ENCODE measurements at regions not wholly inside any gene's neighbourhood (a gene's known extent, or its start where the extent isn't known, plus 50 kb on each side); places are given as distances from the start of the nearest gene placed in this dataset.

DNA sequence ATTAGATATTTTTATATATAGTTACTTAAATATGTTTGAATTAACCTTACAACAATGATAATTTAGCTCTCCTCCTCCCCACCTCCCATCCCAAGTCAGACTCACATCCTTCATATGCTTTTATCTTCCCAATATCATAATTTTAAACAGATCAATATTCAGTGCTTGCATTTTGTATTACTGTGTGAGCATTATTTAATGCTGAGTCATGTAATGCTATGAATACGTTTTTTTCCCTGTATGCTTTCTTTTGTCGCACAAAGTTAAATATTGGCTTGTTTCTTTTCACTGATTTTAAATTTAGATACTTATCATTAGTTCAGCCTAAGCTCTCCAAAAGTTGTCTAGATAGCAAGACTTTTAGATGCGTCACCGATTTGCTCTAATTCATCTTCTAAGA lies 471.6 kb upstream of the SGO1 start:
- H3K36me3 Mint-ChIP-seq (ENCODE audit: low read depth), result no peaks in the 10 kb centered on the region
- H3K27me3 Mint-ChIP-seq (ENCODE audit: insufficient read depth, low read depth, poor library complexity), result peaks cover 3% of the 10 kb centered on the region
- ATAC-seq, result no peak
- Histone ChIP-seq H3K27me3 (ENCODE audit: insufficient read depth) (no peaks in the 10 kb centered on the region), H3K9me2 (ENCODE audit: insufficient read depth) (no peaks in the 10 kb centered on the region), H3K4me2 (no peak overlapping the region), H3K4me3 (no peak overlapping the region), H3K36me3 (ENCODE audit: insufficient read depth) (no peaks in the 10 kb centered on the region), H2AFZ (no peak overlapping the region; the same call in 1 of the 2 replicates), H4K20me1 (replicated peaks; ENCODE audit: insufficient read depth) (no peaks in the 10 kb centered on the region), H3K79me2 (replicated peaks; ENCODE audit: insufficient read depth) (no peaks in the 10 kb centered on the region), H3K27ac (ENCODE audit: low read depth) (no peak overlapping the region), H3F3A (replicated peaks; ENCODE audit: low read depth) (no peaks in the 10 kb centered on the region), H3K4me1 (ENCODE audit: insufficient read depth) (no peaks in the 10 kb centered on the region)
- no peak overlapping the region for H3K4me3 Mint-ChIP-seq
- no peaks in the 10 kb centered on the region for H3K4me1 Mint-ChIP-seq
- peak overlapping the region; percentile 17; the same call in 1 of the 2 replicates for H3K27ac Mint-ChIP-seq
- no peaks in the 10 kb centered on the region for H3K9me3 Mint-ChIP-seq
- no peak for DNase-seq (ENCODE audit: low spot score)
- TF ChIP-seq, protein P1, sequence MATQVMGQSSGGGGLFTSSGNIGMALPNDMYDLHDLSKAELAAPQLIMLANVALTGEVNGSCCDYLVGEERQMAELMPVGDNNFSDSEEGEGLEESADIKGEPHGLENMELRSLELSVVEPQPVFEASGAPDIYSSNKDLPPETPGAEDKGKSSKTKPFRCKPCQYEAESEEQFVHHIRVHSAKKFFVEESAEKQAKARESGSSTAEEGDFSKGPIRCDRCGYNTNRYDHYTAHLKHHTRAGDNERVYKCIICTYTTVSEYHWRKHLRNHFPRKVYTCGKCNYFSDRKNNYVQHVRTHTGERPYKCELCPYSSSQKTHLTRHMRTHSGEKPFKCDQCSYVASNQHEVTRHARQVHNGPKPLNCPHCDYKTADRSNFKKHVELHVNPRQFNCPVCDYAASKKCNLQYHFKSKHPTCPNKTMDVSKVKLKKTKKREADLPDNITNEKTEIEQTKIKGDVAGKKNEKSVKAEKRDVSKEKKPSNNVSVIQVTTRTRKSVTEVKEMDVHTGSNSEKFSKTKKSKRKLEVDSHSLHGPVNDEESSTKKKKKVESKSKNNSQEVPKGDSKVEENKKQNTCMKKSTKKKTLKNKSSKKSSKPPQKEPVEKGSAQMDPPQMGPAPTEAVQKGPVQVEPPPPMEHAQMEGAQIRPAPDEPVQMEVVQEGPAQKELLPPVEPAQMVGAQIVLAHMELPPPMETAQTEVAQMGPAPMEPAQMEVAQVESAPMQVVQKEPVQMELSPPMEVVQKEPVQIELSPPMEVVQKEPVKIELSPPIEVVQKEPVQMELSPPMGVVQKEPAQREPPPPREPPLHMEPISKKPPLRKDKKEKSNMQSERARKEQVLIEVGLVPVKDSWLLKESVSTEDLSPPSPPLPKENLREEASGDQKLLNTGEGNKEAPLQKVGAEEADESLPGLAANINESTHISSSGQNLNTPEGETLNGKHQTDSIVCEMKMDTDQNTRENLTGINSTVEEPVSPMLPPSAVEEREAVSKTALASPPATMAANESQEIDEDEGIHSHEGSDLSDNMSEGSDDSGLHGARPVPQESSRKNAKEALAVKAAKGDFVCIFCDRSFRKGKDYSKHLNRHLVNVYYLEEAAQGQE (IDR thresholded peaks at IDR 0.05; ENCODE audit: unreplicated experiment), result no peak
- TF ChIP-seq STAT1 (IDR thresholded peaks at IDR 0.05; ENCODE audit: unreplicated experiment), result no peak
- no peak for TF ChIP-seq EZH2 (IDR thresholded peaks at IDR 0.05; ENCODE audit: low read depth, unreplicated experiment)
- no peak for TF ChIP-seq POLR2AphosphoS5 (IDR thresholded peaks at IDR 0.05; ENCODE audit: low read depth)
- no peak for TF ChIP-seq NANOG (IDR thresholded peaks at IDR 0.05; ENCODE audit: borderline replicate concordance)
- TF ChIP-seq JUNB (IDR thresholded peaks at IDR 0.05; ENCODE audit: unreplicated experiment), result no peak
- TF ChIP-seq, protein P2, sequence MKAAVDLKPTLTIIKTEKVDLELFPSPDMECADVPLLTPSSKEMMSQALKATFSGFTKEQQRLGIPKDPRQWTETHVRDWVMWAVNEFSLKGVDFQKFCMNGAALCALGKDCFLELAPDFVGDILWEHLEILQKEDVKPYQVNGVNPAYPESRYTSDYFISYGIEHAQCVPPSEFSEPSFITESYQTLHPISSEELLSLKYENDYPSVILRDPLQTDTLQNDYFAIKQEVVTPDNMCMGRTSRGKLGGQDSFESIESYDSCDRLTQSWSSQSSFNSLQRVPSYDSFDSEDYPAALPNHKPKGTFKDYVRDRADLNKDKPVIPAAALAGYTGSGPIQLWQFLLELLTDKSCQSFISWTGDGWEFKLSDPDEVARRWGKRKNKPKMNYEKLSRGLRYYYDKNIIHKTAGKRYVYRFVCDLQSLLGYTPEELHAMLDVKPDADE (IDR thresholded peaks at IDR 0.05), result no peak
- TF ChIP-seq EZH2phosphoT487 (IDR thresholded peaks at IDR 0.05; ENCODE audit: unreplicated experiment), result no peak

DNA sequence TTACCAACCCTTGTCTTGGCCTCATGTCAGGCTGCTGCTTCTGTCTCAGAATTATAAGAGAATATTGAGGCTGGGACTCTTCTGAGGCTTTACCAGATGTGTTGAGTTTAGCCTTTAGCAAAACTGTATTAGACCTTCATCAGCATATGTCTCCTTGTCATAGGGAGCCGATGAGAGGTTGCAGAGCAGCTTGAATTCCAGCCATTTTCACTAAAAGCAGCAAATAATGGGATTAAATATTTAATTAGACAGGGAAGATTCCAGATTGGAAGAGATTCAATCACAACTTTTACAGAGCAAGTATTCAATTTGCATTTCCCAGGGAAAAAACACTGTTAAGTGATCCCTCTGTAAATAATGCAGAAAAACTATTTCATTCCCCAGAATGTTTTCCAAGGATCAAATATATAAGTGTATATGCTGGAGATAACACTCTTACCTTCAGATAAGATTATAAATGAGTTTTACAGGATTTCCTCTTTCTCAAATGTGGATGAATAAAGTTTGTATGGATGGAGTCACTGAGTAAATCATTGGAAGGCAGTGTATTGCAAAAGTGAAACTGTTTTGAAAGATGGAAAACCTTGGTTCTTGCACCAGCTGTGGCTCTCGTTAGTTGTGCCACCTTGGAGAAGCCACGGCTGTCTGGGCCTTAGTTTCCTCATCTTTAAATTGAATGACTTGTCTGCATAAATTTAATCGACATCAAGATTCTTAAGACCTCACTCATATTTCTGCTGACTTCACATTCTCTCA lies 466.4 kb upstream of the SGO1 start:
- no peak for TF ChIP-seq CREB1 (CRISPR knock-in tag; IDR thresholded peaks at IDR 0.05; ENCODE audit: low read depth)
- TF ChIP-seq ZNF114 (CRISPR knock-in tag; IDR thresholded peaks at IDR 0.05), result no peak
- TF ChIP-seq NANOG (IDR thresholded peaks at IDR 0.05; ENCODE audit: borderline replicate concordance), result no peak
- Mint-ChIP-seq H3K27me3 (ENCODE audit: insufficient read depth, low read depth, poor library complexity) (peaks cover 2% of the 10 kb centered on the region), H3K36me3 (ENCODE audit: low read depth) (no peaks in the 10 kb centered on the region), H3K27ac (no peak overlapping the region), H3K9me3 (no peaks in the 10 kb centered on the region), H3K4me1 (no peaks in the 10 kb centered on the region), H3K4me3 (no peak overlapping the region)
- Histone ChIP-seq H3K36me3 (ENCODE audit: insufficient read depth) (no peaks in the 10 kb centered on the region), H4K20me1 (replicated peaks; ENCODE audit: insufficient read depth) (no peaks in the 10 kb centered on the region), H3K27ac (ENCODE audit: low read depth) (no peak overlapping the region), H3K4me3 (no peak overlapping the region), H2AFZ (no peak overlapping the region), H3K4me2 (no peak overlapping the region), H3K27me3 (ENCODE audit: insufficient read depth) (no peaks in the 10 kb centered on the region), H3F3A (replicated peaks; ENCODE audit: low read depth) (no peaks in the 10 kb centered on the region), H3K79me2 (replicated peaks; ENCODE audit: insufficient read depth) (no peaks in the 10 kb centered on the region), H3K9me2 (ENCODE audit: insufficient read depth) (0 out of 2 replicates have a peak, but pooled peaks cover 3% of the 10 kb centered on the region), H3K4me1 (ENCODE audit: insufficient read depth) (no peaks in the 10 kb centered on the region; the same call in 1 of the 2 replicates)
- DNase-seq (ENCODE audit: low spot score) (no peak), ATAC-seq (no peak)
